GM13976 (cell line): ENCODE measurements at regions not wholly inside any gene's neighbourhood (a gene's known extent, or its start where the extent isn't known, plus 50 kb on each side); places are given as distances from the start of the nearest gene placed in this dataset.

Experiments used
- DNase-seq: peaks from one replicate; pipeline ENCODE4 v3.0.0; 2012; ENCODE audit warnings: low spot score
- in situ Hi-C: fragments of 300-500 bp; cut with MboI; formaldehyde crosslinking; loops from one replicate; pipeline ENCODE4 v1.12.0; 2022; ENCODE audit warnings: low sequenced_read_pairs, mixed read lengths, inconsistent platforms; ENCODE audit not compliant: unreplicated experiment
- TF ChIP-seq, protein P1 (sequence below): IDR thresholded peaks from 2 replicates; pipeline ENCODE4 v1.5.1; 2012; ENCODE audit warnings: borderline replicate concordance, mild to moderate bottlenecking; ENCODE audit not compliant: insufficient read depth; ENCODE audit errors: extremely low read depth, missing control alignments, control extremely low read depth

GRCh38 chr4:108493596-108493931, 126.8 kb upstream of the RPL34 start:
- in situ Hi-C loops, result no loop called here
- no peak for DNase-seq
- TF ChIP-seq, protein P1, sequence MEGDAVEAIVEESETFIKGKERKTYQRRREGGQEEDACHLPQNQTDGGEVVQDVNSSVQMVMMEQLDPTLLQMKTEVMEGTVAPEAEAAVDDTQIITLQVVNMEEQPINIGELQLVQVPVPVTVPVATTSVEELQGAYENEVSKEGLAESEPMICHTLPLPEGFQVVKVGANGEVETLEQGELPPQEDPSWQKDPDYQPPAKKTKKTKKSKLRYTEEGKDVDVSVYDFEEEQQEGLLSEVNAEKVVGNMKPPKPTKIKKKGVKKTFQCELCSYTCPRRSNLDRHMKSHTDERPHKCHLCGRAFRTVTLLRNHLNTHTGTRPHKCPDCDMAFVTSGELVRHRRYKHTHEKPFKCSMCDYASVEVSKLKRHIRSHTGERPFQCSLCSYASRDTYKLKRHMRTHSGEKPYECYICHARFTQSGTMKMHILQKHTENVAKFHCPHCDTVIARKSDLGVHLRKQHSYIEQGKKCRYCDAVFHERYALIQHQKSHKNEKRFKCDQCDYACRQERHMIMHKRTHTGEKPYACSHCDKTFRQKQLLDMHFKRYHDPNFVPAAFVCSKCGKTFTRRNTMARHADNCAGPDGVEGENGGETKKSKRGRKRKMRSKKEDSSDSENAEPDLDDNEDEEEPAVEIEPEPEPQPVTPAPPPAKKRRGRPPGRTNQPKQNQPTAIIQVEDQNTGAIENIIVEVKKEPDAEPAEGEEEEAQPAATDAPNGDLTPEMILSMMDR, result no peak

DNA sequence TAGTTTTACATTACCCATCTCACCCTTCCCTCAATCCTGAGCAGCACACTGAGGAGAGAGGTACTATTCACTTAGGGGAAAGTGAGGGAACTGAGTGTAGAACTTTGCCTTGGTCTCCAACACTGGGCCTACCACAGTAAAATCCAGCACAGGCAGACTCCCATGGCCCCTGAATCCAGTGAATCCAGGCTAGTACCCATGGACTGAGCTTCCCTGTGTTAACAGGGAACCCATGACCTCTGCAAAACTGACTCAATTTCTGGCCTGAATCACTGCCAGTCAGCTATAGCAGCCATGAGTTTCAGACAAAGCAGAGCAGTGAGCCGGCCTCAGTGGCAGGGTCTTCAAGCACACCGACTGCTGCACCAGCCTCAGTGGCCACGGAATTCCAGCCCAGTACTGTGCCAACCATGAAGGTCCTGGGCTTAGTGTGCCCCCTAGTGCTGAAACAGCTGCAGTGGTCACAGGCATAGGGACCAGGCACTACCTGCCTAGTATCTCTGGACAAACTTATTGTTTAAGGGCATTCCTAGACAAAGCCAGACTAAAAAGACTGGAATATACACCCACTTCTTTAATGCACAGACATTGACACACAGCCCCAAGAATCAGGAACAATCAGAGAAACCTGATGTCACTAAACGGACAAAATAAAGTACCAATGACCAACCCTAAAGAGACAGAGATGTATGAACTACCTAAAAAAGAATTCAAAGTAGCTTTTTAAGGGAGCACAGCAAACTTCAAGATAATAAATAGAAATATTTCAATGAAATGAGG, 127.4 kb upstream of the RPL34 start:
- in situ Hi-C loops, result no loop called here
- DNase-seq, result no peak
- TF ChIP-seq, protein P1, result peak; percentile 18

DNA sequence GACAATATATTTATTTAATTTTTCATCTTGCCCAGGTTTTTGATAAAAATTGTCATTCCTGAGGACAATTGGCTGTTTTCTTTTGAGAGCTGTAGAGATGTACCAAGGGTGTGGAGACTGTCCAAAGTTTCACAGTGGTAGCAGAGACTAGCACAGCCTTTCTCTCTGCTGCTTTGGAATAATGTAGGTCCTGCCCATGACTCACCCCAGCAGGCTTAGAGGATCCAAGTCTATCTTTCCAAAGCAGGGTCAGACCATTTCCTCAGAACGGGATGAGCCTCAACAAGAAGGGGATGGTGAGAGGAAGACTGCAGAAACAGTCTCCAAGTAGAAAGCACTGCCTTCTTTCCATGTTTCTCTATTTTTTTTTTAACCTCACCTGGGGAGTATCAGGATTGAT, 131.5 kb upstream of the RPL34 start:
- TF ChIP-seq, protein P1, result no peak
- no peak for DNase-seq
- in situ Hi-C loops, result no loop called here

- in situ Hi-C loops, result no loop called here
- TF ChIP-seq, protein P1, result no peak
- DNase-seq, result no peak
Observed at GRCh38 chr4:108486046-108486445, 134.3 kb upstream of the RPL34 start.

DNA sequence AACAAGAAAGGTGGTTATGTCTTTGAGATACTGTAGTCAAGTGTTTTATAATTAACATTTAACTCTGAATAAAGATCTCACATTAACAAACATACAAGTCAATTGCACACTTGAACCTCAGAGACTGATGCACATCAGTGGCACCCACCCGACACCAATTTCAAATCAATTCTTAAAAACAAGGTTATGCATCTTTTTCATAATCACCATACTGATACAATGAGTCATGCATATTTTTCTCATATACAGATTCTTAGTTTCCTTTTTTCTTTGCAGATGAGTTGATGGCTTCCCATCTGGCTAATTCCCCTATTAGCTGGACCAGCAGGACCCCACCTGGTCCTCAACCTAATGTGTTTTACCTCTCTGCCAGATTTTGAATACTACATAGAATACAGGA, 136.2 kb upstream of the RPL34 start:
- no peak for DNase-seq
- TF ChIP-seq, protein P1, result no peak
- in situ Hi-C loops, result no loop called here

DNA sequence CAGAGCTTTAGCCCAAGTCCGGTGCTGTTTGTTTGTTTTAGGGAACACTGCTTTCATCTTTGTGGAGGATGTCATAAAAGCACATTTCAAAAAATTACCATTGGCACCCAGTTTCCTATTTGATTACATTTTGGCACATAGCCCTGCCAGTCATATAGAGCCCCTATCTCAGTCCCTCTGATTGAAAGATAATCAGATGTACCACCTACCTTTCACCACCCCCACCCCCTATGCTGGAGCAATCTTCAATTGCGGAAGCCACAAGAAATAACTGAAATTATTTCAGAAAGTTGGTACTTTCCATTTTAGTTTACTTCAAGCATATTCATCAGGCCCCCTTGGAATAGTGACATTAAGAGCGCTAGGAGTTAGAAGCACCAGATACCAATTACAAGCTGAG, 136.7 kb upstream of the RPL34 start:
- in situ Hi-C loops, result no loop called here

More for the DNA sequence above, 136.7 kb upstream of the RPL34 start:
- no peak for DNase-seq
- TF ChIP-seq, protein P1, result no peak
